CD14-positive monocyte (primary cell): ENCODE measurements at regions not wholly inside any gene's neighbourhood (a gene's known extent, or its start where the extent isn't known, plus 50 kb on each side); places are given as distances from the start of the nearest gene placed in this dataset.

Experiments
- DNase-seq, 3 donors: peaks; one replicate each; pipeline ENCODE4 v3.0.0-alpha.2; 2011 to 2022
- H2AFZ ChIP-seq: 2 replicates; pipeline ENCODE4 v1.6.0; 2012; ENCODE audit warnings: mild to moderate bottlenecking, low read depth, low read length, inconsistent platforms; ENCODE audit not compliant: insufficient read depth, poor library complexity, severe bottlenecking
- H3K27ac ChIP-seq, 2 donors: 1 replicate in 1 of 2; 2 replicates in 1 of 2; pipeline ENCODE4 v1.5.1; 2012 to 2013; ENCODE audit warnings: low read length in 2 of 2, control low read depth in 1 of 2, inconsistent platforms in 1 of 2, low read depth in 1 of 2, mild to moderate bottlenecking in 1 of 2
- H3K27me3 ChIP-seq, 2 donors: one replicate each; pipeline versions ENCODE4 v1.6.0 to v1.6.1; 2011 to 2013; ENCODE audit warnings: low read length in 2 of 2; ENCODE audit not compliant: control insufficient read depth in 2 of 2, insufficient read depth in 2 of 2
- H3K36me3 ChIP-seq, 2 donors: replicated peaks in 1 of 2; 1 replicate in 1 of 2; 2 replicates in 1 of 2; pipeline versions ENCODE4 v1.5.1 to v1.6.1; 2012 to 2013; ENCODE audit warnings: low read length in 2 of 2, control low read depth in 1 of 2, inconsistent platforms in 1 of 2, mild to moderate bottlenecking in 1 of 2; ENCODE audit not compliant: insufficient read depth in 2 of 2, control insufficient read depth in 1 of 2
- H3K4me1 ChIP-seq, 2 donors: 1 replicate in 1 of 2; 2 replicates in 1 of 2; pipeline versions ENCODE4 v1.5.1 to v1.6.1; 2012 to 2013; ENCODE audit warnings: low read length in 2 of 2, control low read depth in 1 of 2, inconsistent platforms in 1 of 2, mild to moderate bottlenecking in 1 of 2, moderate library complexity in 1 of 2; ENCODE audit not compliant: insufficient read depth in 2 of 2, control insufficient read depth in 1 of 2
- H3K4me2 ChIP-seq: replicated peaks from 2 replicates; pipeline ENCODE3; 2012; ENCODE audit warnings: low read length, moderate library complexity, mild to moderate bottlenecking; ENCODE audit not compliant: poor library complexity, severe bottlenecking; ENCODE audit errors: extremely low read depth
- H3K4me3 ChIP-seq, 3 experiments: fragments of 200-600 bp in 1 of 3; sonication (generic) in 1 of 3; replicated peaks in 1 of 3; 1 replicate in 2 of 3; 2 replicates in 1 of 3; pipeline ENCODE4 v1.5.1; 2011 to 2013; ENCODE audit warnings: low read length in 3 of 3, mild to moderate bottlenecking in 3 of 3, control low read depth in 2 of 3, low read depth in 2 of 3, inconsistent platforms in 1 of 3, moderate library complexity in 1 of 3
- H3K79me2 ChIP-seq: 2 replicates; pipeline ENCODE4 v1.6.0; 2012; ENCODE audit warnings: mild to moderate bottlenecking, control low read depth, inconsistent platforms, low read length, moderate library complexity; ENCODE audit not compliant: insufficient read depth
- H3K9ac ChIP-seq: 2 replicates; pipeline ENCODE4 v1.6.0; 2017; ENCODE audit warnings: low read length, mild to moderate bottlenecking; ENCODE audit not compliant: insufficient read depth, poor library complexity, severe bottlenecking
- H3K9me3 ChIP-seq, 2 donors: replicated peaks in 1 of 2; 1 replicate in 1 of 2; 2 replicates in 1 of 2; pipeline versions ENCODE4 v1.5.1 to v1.6.1; 2012 to 2013; ENCODE audit warnings: low read length in 2 of 2, control low read depth in 1 of 2; ENCODE audit not compliant: control insufficient read depth in 1 of 2, insufficient read depth in 1 of 2
- H4K20me1 ChIP-seq: 2 replicates; pipeline ENCODE4 v1.6.0; 2012; ENCODE audit warnings: mild to moderate bottlenecking, low read length, control low read depth, moderate library complexity; ENCODE audit not compliant: insufficient read depth
- H3K27ac Mint-ChIP-seq, 7 donors: one replicate each; pipeline ENCODE4 v1.8.0; 2020; ENCODE audit warnings: mild to moderate bottlenecking in 7 of 7, mixed read lengths in 7 of 7, moderate library complexity in 6 of 7, inconsistent platforms in 2 of 7
- H3K27me3 Mint-ChIP-seq, 3 donors: one replicate each; pipeline ENCODE4 v1.8.0; 2021 to 2022; ENCODE audit warnings: low read depth in 3 of 3, mild to moderate bottlenecking in 3 of 3, mixed read lengths in 3 of 3, moderate library complexity in 3 of 3, inconsistent platforms in 1 of 3
- H3K36me3 Mint-ChIP-seq, 2 donors: one replicate each; pipeline ENCODE4 v1.8.0; 2020; ENCODE audit warnings: mixed read lengths in 2 of 2, inconsistent platforms in 1 of 2, mild to moderate bottlenecking in 1 of 2
- H3K4me1 Mint-ChIP-seq: one replicate; pipeline ENCODE4 v1.8.0; 2020; ENCODE audit warnings: mild to moderate bottlenecking, mixed read lengths
- H3K4me3 Mint-ChIP-seq, 2 donors: one replicate each; pipeline ENCODE4 v1.8.0; 2020; ENCODE audit warnings: mild to moderate bottlenecking in 2 of 2, mixed read lengths in 2 of 2, moderate library complexity in 1 of 2
- H3K9me3 Mint-ChIP-seq, 7 donors: one replicate each; pipeline ENCODE4 v1.8.0; 2020 to 2022; ENCODE audit warnings: mixed read lengths in 7 of 7, mild to moderate bottlenecking in 6 of 7, moderate library complexity in 6 of 7, inconsistent platforms in 2 of 7
- WGBS: methylation state at CpG from one replicate; pipeline ENCODE4 v1.1.5; 2013; ENCODE audit warnings: missing lambda C conversion rate; ENCODE audit not compliant: insufficient coverage; 5-methylcytosine and 5-hydroxymethylcytosine counted together
- intact Hi-C, 2 donors: fragments of 100-400 bp; cut with micrococcal nuclease; formaldehyde crosslinking; loops; one replicate each; pipeline versions ENCODE4 v1.15.0 to v1.15.1; 2023
- TF ChIP-seq, protein P1 (sequence below): fragments of 200-600 bp; IDR thresholded peaks from one replicate; pipeline ENCODE4 v1.8.0; 2022; ENCODE audit warnings: antibody characterized with exemption, mild to moderate bottlenecking

GRCh38 chr6:41455410-41455809, 90.8 kb upstream of the FOXP4 start:
- Mint-ChIP-seq H3K36me3 (no peaks in the 10 kb centered on the region), H3K4me3 (no peak overlapping the region), H3K9me3 (no peaks in the 10 kb centered on the region), H3K27me3 (peaks cover 4 to 11% (median 5%) of the 10 kb centered on the region in 3 donors), H3K4me1 (no peaks in the 10 kb centered on the region), H3K27ac (no peak overlapping the region)
- Histone ChIP-seq H3K4me2 (no peak overlapping the region), H3K4me3 (no peak overlapping the region), H3K9ac (no peak overlapping the region), H3K79me2 (no peaks in the 10 kb centered on the region), H3K9me3 (no peaks in the 10 kb centered on the region), H2AFZ (no peak overlapping the region), H3K27me3 (peaks cover 0 to 2% of the 10 kb centered on the region in 2 donors), H3K4me1 (no peaks in the 10 kb centered on the region), H3K27ac (no peak overlapping the region), H4K20me1 (no peaks in the 10 kb centered on the region), H3K36me3 (no peaks in the 10 kb centered on the region)
- WGBS, result no CpG with 5 or more reads among the region's 2 CpGs
- intact Hi-C loops, result no loop called here
- TF ChIP-seq, protein P1, sequence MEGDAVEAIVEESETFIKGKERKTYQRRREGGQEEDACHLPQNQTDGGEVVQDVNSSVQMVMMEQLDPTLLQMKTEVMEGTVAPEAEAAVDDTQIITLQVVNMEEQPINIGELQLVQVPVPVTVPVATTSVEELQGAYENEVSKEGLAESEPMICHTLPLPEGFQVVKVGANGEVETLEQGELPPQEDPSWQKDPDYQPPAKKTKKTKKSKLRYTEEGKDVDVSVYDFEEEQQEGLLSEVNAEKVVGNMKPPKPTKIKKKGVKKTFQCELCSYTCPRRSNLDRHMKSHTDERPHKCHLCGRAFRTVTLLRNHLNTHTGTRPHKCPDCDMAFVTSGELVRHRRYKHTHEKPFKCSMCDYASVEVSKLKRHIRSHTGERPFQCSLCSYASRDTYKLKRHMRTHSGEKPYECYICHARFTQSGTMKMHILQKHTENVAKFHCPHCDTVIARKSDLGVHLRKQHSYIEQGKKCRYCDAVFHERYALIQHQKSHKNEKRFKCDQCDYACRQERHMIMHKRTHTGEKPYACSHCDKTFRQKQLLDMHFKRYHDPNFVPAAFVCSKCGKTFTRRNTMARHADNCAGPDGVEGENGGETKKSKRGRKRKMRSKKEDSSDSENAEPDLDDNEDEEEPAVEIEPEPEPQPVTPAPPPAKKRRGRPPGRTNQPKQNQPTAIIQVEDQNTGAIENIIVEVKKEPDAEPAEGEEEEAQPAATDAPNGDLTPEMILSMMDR, result no peak
- no peak for DNase-seq

DNA sequence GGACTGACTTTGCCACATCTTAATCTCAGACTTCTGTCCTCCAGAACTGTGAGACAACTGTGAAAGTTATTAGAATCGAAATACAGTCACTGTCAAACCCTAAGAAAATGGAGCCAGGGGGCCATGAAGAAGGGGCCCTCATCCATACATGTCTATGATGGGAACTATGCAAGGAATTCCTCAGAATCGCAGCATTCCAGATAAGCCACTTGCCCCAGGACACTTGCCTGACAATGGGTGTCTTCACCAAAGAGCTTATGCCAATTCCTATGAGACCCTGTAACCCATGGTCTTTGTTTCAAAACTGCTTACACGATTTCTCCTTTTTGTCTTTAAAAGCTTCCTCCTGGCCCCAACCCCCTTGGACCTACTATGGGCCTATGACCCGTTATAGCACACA, 90.4 kb upstream of the FOXP4 start:
- Histone ChIP-seq H3K27ac (no peak overlapping the region), H3K4me2 (no peak overlapping the region), H3K9me3 (no peaks in the 10 kb centered on the region), H3K9ac (no peak overlapping the region), H3K36me3 (no peaks in the 10 kb centered on the region), H3K4me1 (no peaks in the 10 kb centered on the region), H2AFZ (no peak overlapping the region), H3K27me3 (peaks cover 0 to 2% of the 10 kb centered on the region in 2 donors), H3K79me2 (no peaks in the 10 kb centered on the region), H4K20me1 (no peaks in the 10 kb centered on the region), H3K4me3 (no peak overlapping the region)
- H3K4me3 Mint-ChIP-seq, result no peak overlapping the region
- no peaks in the 10 kb centered on the region for H3K4me1 Mint-ChIP-seq
- H3K36me3 Mint-ChIP-seq, result no peaks in the 10 kb centered on the region
- TF ChIP-seq, protein P1, result no peak
- no peaks in the 10 kb centered on the region for H3K9me3 Mint-ChIP-seq
- 100% methylated on average over 1 of the region's 4 CpGs for WGBS
- peaks cover 4 to 11% (median 5%) of the 10 kb centered on the region in 3 donors for H3K27me3 Mint-ChIP-seq
- intact Hi-C loops, result no loop called here
- H3K27ac Mint-ChIP-seq, result no peak overlapping the region
- DNase-seq, result no peak
